OCI-LY1 (cell line): ENCODE measurements at regions not wholly inside any gene's neighbourhood (a gene's known extent, or its start where the extent isn't known, plus 50 kb on each side); places are given as distances from the start of the nearest gene placed in this dataset.
"Not testable (repeated sequence)": the region's sequence is repeated elsewhere in the genome, so short reads cannot be mapped to it uniquely, and the experiment has no call there.

Experiments used
- H2AFZ ChIP-seq: fragments of 200-600 bp; sonication (generic), shearing (Covaris generic); 2 replicates; pipeline ENCODE4 v1.6.0; 2014; ENCODE audit warnings: antibody characterized with exemption, mild to moderate bottlenecking, low read length
- H3F3A ChIP-seq: fragments of 200-600 bp; sonication (generic), shearing (Covaris generic); 2 replicates; pipeline ENCODE4 v1.6.0; 2014; ENCODE audit warnings: mild to moderate bottlenecking, antibody characterized with exemption, low read length, moderate library complexity; ENCODE audit not compliant: insufficient read depth
- H3K27ac ChIP-seq: fragments of 200-600 bp; sonication (generic); 2 replicates; pipeline ENCODE4 v1.5.1; 2014; ENCODE audit warnings: low read length, mixed run types, mild to moderate bottlenecking, low read depth; ENCODE audit not compliant: poor library complexity, severe bottlenecking
- H3K27me3 ChIP-seq: fragments of 200-600 bp; sonication (generic); 2 replicates; pipeline ENCODE4 v1.6.0; 2014; ENCODE audit warnings: antibody characterized with exemption, mild to moderate bottlenecking, low read length, moderate library complexity; ENCODE audit not compliant: insufficient read depth
- H3K36me3 ChIP-seq: fragments of 200-600 bp; sonication (generic); 2 replicates; pipeline ENCODE4 v1.6.1; 2014; ENCODE audit warnings: mild to moderate bottlenecking, antibody characterized with exemption, low read length, moderate library complexity, mixed read lengths; ENCODE audit not compliant: insufficient read depth
- H3K4me1 ChIP-seq: fragments of 200-600 bp; sonication (generic); 2 replicates; pipeline ENCODE4 v1.5.1; 2014; ENCODE audit warnings: mild to moderate bottlenecking, low read length, moderate library complexity; ENCODE audit not compliant: insufficient read depth, severe bottlenecking
- H3K4me2 ChIP-seq: fragments of 200-600 bp; sonication (generic), shearing (Covaris generic); 2 replicates; pipeline ENCODE4 v1.6.1; 2014; ENCODE audit warnings: low read length
- H3K4me3 ChIP-seq: fragments of 200-600 bp; sonication (generic); 2 replicates; pipeline ENCODE4 v1.5.1; 2014; ENCODE audit warnings: low read length, low read depth, mild to moderate bottlenecking, mixed read lengths; ENCODE audit not compliant: poor library complexity, severe bottlenecking
- H3K79me2 ChIP-seq: fragments of 200-600 bp; shearing (Covaris generic); 2 replicates; pipeline ENCODE4 v1.6.1; 2016; ENCODE audit warnings: mixed run types, low read length, mixed read lengths; ENCODE audit not compliant: insufficient read depth
- H3K9ac ChIP-seq: fragments of 200-600 bp; sonication (generic), shearing (Covaris generic); 2 replicates; pipeline ENCODE4 v1.6.1; 2014; ENCODE audit warnings: mild to moderate bottlenecking, low read length, mixed read lengths
- H3K9me2 ChIP-seq: fragments of 200-600 bp; sonication (generic), shearing (Covaris generic); 2 replicates; pipeline ENCODE4 v1.6.1; 2014; ENCODE audit warnings: low read depth, mild to moderate bottlenecking, low read length, mixed read lengths
- H3K9me3 ChIP-seq: fragments of 200-600 bp; shearing (Covaris generic); 2 replicates; pipeline ENCODE4 v1.6.1; 2014; ENCODE audit warnings: low read length, mixed read lengths
- H4K20me1 ChIP-seq: fragments of 200-600 bp; sonication (generic), shearing (Covaris generic); 2 replicates; pipeline ENCODE4 v1.6.0; 2016; ENCODE audit warnings: mild to moderate bottlenecking, low read length; ENCODE audit not compliant: insufficient read depth
- CTCF ChIP-seq: fragments of 200-600 bp; sonication (generic), shearing (Covaris generic); IDR thresholded peaks from 2 replicates; pipeline ENCODE4 v1.5.1; 2017; ENCODE audit warnings: mild to moderate bottlenecking, antibody characterized with exemption, low read length, moderate library complexity, mixed read lengths
- EZH2 ChIP-seq: fragments of 200-600 bp; sonication (generic), shearing (Covaris generic); IDR thresholded peaks from 2 replicates; pipeline ENCODE4 v1.8.0; 2017; ENCODE audit warnings: borderline replicate concordance, mixed run types, mild to moderate bottlenecking, antibody characterized with exemption, low read length, moderate library complexity, mixed read lengths

GRCh38 chr5:135094339-135095051 lies 60.5 kb upstream of the PITX1 start:
- H3K4me3 ChIP-seq: no peak overlapping the region
- TF ChIP-seq CTCF (no peak), EZH2 (no peak)
- no peaks in the 10 kb centered on the region; the same call in 1 of the 2 replicates for H3K36me3 ChIP-seq
- H2AFZ ChIP-seq: no peak overlapping the region
- no peaks in the 10 kb centered on the region for H3K79me2 ChIP-seq
- no peaks in the 10 kb centered on the region for H3K27me3 ChIP-seq
- H3F3A ChIP-seq: no peaks in the 10 kb centered on the region
- no peaks in the 10 kb centered on the region for H4K20me1 ChIP-seq
- H3K9me3 ChIP-seq: no peaks in the 10 kb centered on the region
- H3K9me2 ChIP-seq: no peaks in the 10 kb centered on the region
- H3K4me2 ChIP-seq: no peak overlapping the region
- H3K27ac ChIP-seq: no peak overlapping the region
- no peak overlapping the region for H3K9ac ChIP-seq
- no peaks in the 10 kb centered on the region for H3K4me1 ChIP-seq

GRCh38 chr5:135093483-135093882 lies 59.5 kb upstream of the PITX1 start:
- not testable (repeated sequence) for H3K36me3 ChIP-seq, H2AFZ ChIP-seq, H3F3A ChIP-seq, H3K9me2 ChIP-seq, H4K20me1 ChIP-seq, H3K27me3 ChIP-seq, H3K4me2 ChIP-seq, H3K27ac ChIP-seq, H3K9me3 ChIP-seq, H3K4me1 ChIP-seq, H3K79me2 ChIP-seq, H3K9ac ChIP-seq, H3K4me3 ChIP-seq

GRCh38 chr5:135092476-135092875 lies 58.4 kb upstream of the PITX1 start:
- Histone ChIP-seq H3K27ac (no peak overlapping the region), H3K9me3 (no peaks in the 10 kb centered on the region), H3F3A (no peaks in the 10 kb centered on the region), H3K4me2 (no peak overlapping the region), H3K9ac (no peak overlapping the region), H3K79me2 (no peaks in the 10 kb centered on the region), H2AFZ (no peak overlapping the region), H4K20me1 (no peaks in the 10 kb centered on the region), H3K36me3 (no peaks in the 10 kb centered on the region; the same call in 1 of the 2 replicates), H3K4me3 (no peak overlapping the region), H3K9me2 (no peaks in the 10 kb centered on the region), H3K4me1 (no peaks in the 10 kb centered on the region), H3K27me3 (no peaks in the 10 kb centered on the region)
- TF ChIP-seq EZH2 (no peak), CTCF (no peak)

- no peaks in the 10 kb centered on the region for H3F3A ChIP-seq
- H3K9ac ChIP-seq: no peak overlapping the region
- no peak overlapping the region for H3K4me2 ChIP-seq
- no peaks in the 10 kb centered on the region for H3K79me2 ChIP-seq
- H2AFZ ChIP-seq: no peak overlapping the region
- H3K27ac ChIP-seq: no peak overlapping the region
- H3K9me2 ChIP-seq: no peaks in the 10 kb centered on the region
- no peaks in the 10 kb centered on the region for H4K20me1 ChIP-seq
- no peaks in the 10 kb centered on the region for H3K36me3 ChIP-seq
- H3K27me3 ChIP-seq: no peaks in the 10 kb centered on the region
- no peaks in the 10 kb centered on the region for H3K9me3 ChIP-seq
- TF ChIP-seq CTCF (no peak), EZH2 (no peak)
- H3K4me3 ChIP-seq: no peak overlapping the region
- H3K4me1 ChIP-seq: no peaks in the 10 kb centered on the region
Observed at GRCh38 chr5:135091286-135091685, 57.3 kb upstream of the PITX1 start.
